NCI-H2171 treated with DMSO at 0.1 percent for 48 hours (cell line): ENCODE measurements at regions not wholly inside any gene's neighbourhood (a gene's known extent, or its start where the extent isn't known, plus 50 kb on each side); places are given as distances from the start of the nearest gene placed in this dataset.
"Not testable (repeated sequence)": the region's sequence is repeated elsewhere in the genome, so short reads cannot be mapped to it uniquely, and the experiment has no call there.

ENCODE experiments used
- DNase-seq: peaks from one replicate; lab custom pipeline; 2025; lab: John Stamatoyannopoulos, UW

GRCh38 chr2:87457129-87457499 lies 290.8 kb upstream of the PLGLB2 start:
- not testable (repeated sequence) for DNase-seq

- not testable (repeated sequence) for DNase-seq
Observed at GRCh38 chr2:87458938-87459337, 288.9 kb upstream of the PLGLB2 start.

DNA sequence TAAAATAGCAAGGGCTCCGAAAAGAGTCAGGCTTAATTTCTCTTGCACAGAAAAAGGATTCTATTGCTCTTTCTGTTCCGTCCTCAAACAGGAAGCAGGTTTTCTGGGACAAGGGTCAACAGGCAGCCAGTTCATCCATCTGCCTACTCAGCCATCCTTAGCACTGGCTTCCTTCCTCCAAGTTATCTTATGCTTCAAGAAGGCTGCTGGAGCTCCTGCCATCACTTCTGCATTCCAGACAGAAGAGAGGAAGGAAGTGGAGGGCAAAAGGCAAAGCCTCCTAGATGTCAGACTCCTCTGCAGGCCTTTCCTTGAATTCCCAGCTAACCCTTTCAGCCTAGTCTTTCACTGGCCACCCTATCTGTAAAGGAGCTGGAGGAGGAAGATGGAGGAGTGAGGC lies 287.8 kb upstream of the PLGLB2 start:
- not testable (repeated sequence) for DNase-seq

GRCh38 chr2:87460662-87461061 lies 287.2 kb upstream of the PLGLB2 start:
- not testable (repeated sequence) for DNase-seq

DNA sequence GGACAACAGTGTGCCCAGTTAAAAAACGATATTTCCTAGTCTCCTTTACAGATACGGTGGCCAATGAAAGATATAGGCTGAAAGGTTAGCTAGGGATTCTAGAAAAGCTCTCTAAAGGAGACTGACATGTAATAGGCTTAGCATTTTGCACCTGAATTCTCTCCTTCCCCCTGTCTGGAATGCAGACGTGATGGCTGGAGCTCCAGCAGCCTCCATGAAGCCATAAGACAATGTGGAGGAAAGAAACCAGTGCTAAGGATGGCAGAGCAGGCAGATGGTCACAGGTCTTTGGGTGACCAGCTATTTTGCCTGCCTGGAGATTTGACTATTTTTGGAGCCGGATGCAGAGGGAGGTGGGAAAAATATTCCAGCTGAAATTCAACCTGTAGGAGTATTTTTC lies 286.2 kb upstream of the PLGLB2 start:
- not testable (repeated sequence) for DNase-seq

- not testable (repeated sequence) for DNase-seq
Observed at GRCh38 chr2:87464219-87464618, 283.7 kb upstream of the PLGLB2 start.

- not testable (repeated sequence) for DNase-seq
Observed at GRCh38 chr2:87465730-87466129, 282.2 kb upstream of the PLGLB2 start.

GRCh38 chr2:87466591-87467120 lies 281.2 kb upstream of the PLGLB2 start:
- not testable (repeated sequence) for DNase-seq

- not testable (repeated sequence) for DNase-seq
Observed at GRCh38 chr2:87468429-87468981, 279.4 kb upstream of the PLGLB2 start.

GRCh38 chr2:87469180-87470151 lies 278.4 kb upstream of the PLGLB2 start:
- DNase-seq = not testable (repeated sequence)

DNA sequence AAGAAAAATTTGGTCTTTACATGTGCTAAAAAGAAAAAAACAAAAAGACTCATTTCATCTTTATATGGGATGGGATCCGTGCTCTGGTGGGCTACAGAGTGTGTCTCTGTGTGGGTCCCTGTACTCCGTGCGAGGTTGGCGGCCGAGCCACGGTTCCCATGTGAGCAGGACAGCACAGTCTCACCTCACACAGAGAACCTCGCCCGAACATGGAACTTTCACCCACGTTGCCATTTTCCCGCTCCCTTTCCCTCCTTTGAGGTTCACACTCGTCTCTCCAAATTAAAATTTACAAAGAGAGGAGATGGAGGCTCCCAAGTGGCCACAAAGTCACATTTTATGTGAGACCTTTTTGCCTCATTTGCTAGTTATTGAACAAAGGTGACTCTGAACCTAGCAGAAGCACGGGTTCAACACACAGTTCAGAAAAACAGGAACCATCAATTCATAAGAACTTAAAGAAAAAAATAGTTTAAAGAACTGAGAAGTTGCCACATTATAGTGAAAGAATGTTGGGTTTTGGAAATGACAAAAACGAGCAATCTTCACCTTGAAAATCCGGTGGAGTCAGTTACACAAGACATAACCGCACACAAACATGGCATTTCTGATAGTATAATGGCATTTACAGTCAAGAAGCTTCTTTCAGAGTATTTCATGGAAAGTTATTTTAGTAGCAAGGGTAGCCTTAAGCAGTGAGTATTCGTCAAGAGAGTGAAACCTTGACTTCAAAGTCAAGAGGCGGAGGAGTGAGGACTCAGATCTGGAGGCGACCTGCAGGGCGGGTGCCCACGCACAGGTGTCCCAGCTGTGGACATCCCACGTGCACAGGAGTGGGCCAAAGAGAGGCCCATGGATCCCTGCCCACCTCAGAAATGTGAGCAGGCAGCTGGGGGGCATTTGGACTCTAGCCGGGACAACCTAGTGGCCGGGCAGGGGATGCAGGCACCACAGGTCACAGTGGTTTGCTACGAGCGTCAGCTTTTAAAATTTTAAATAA lies 277.2 kb upstream of the PLGLB2 start:
- DNase-seq = not testable (repeated sequence)

DNA sequence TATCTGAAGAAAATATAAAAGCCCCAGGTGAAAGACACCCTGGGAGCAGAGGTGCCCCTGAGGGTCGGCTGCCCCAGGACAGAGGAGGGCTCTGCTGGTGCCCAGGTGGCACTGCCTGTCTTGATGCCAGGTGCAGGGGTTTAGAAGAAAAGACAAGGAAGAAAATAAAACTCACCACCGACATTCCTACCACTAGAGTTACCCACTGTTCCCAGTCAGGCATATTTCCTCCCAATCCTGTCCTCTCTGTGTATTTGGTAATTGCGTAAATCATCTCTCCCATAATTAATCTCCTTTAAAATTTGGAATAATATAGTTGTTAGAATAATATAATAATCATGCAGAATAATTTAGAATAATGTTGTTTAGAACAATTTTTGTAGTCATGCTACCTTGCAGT lies 276.4 kb upstream of the PLGLB2 start:
- DNase-seq = not testable (repeated sequence)

DNA sequence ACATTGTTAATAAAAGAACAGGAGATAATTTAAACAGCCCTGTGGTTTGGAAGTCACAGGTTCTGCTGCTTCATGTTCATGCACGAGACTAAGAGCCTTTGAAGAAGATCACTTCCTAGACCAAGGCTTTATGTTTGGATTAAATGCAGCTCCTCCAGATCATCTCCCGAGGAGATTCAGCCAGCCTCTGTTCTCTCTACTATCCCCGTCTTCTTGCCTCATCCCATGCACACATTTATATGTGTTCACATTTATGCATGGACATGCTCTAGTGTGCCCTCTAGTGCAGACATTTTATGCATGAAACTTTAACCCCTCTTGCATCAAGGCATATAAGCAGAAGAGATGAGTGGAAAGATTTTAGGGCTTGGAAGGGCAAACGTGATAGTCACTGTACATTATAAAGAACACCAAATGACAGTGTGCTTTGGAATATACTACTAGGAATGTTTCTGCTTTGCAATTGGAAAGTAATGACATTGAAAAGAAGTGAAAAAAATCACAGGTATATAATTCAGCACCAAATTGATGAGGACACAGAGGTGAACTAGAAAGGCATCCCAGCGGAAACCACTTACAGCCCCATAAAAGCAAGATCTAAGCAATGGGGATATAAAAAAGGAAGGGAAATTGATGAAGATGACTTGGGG lies 271.5 kb upstream of the PLGLB2 start:
- DNase-seq = not testable (repeated sequence)

DNA sequence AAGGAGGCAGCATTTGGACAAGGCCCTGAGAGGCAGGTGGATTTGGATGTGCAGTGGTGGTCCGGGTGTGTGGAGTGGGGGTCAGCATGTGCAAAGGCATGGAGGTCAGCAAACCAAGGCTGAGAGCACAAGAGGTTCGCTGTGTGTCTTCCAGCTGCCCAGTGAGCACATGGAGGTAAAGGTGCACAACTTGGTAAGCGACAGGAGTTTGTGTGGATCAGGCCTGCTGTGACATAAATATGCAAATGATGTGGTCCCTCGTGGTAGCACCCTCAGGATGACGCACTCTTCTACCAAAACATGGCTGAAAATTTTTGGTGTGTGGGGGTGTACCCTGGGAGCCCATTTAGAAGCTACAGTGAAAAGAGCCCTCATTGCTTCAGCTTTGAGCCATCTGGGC lies 271.0 kb upstream of the PLGLB2 start:
- DNase-seq = not testable (repeated sequence)

GRCh38 chr2:87477669-87478428 lies 270.0 kb upstream of the PLGLB2 start:
- not testable (repeated sequence) for DNase-seq

- not testable (repeated sequence) for DNase-seq
Observed at GRCh38 chr2:87478911-87479310, 269.0 kb upstream of the PLGLB2 start.

- DNase-seq = not testable (repeated sequence)
Observed at GRCh38 chr2:87483093-87483680, 264.7 kb upstream of the PLGLB2 start.

DNA sequence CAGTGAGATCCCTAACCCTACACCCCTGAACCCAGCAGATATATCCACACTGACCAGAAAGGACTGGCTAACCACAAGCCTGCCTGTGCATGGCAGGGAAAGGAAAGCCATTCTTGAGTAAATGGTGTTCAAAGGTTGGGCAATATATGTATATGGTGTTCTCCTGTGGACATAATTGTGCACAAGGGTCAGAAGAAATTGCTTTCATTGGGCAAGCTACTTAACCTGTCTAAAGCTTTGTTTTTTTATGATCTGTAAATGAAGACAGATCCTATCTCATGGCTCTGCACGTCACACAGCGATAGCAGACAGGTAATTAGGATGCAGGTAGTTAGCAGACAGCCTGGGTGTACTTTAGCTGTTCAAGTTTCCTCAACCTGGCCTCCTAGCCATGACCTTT lies 263.5 kb upstream of the PLGLB2 start:
- not testable (repeated sequence) for DNase-seq

DNA sequence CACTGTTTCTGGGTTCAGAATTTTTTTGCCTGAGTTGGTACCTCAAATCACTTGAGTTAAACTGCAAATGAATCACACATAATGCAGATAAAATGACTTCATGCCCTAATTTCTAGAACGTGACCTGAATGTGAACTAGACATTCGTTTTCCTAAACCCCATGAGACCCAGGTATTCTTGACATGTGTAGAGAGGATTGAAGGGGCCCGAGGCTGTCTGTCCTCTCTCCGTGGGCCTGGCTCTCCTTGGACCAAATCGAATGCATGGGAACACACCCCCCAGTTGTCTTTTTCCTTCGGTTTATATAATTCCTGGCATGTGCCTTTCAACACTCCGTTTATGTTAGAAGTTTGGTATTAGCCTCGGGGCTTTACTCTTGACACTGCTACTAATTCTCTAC lies 262.4 kb upstream of the PLGLB2 start:
- DNase-seq = not testable (repeated sequence)

DNA sequence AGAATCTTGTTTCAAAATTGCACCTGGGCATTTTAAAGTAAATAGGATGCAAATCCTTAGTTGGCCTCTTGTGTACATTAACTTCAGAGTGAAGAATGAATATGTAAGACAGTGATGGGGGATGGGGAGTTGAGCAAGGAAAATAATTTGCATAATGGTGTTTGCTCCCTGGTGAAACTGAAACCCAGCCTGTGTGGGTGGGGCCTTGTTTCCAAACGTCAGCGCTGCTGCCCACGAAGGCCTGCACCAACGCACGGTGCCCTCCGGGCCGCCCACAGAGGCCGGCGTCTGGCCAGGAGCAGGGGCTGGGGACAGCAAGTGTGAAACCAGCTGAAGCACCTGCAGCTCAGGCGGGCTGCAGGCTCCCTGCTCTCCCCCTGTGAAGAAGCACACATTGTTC lies 262.0 kb upstream of the PLGLB2 start:
- not testable (repeated sequence) for DNase-seq
